ENCODE measurements at regions not wholly inside any gene's neighbourhood (a gene's known extent, or its start where the extent isn't known, plus 50 kb on each side); places are given as distances from the start of the nearest gene placed in this dataset.

DNA sequence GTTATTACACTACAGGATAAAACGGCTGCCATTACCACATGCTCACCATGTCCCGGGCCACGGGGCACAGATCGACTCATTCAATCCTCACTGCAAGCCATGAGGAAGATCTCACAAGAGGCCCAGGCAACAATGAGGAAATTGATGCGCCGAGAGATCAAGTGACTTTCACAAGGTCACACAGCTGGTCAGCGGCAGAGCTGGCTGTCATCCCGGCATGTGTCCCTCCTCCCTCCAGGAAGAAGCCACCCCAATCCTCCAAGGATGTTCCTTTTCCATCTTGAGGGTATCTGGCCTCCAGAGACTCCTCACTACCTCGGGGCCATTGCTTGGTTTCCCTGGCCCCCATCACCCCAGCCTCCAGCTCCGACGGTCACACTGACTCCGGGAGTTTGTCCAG lies 65.3 kb upstream of the GLI2 start:
- peak in 1 of 7 donors; percentile 29 for DNase-seq
- intact Hi-C loops (cut with DNase I) = loop anchor here in 1 of 2 donors (10.0 kb wide), 1 partner anchor 136 kb away; no protein-coding TSS in a partner anchor
- no peaks in the 10 kb centered on the region for H3K36me3 ChIP-seq (replicated peaks in 1 of 2)
- no peak overlapping the region for H3K27ac ChIP-seq
- 56 to 75% (median 62%) methylated on average over 9 to 12 of the region's 12 CpGs for whole genome bisulfite sequencing, 4 donors
- no peak overlapping the region for H3K4me3 ChIP-seq
- H3K9me3 ChIP-seq (replicated peaks in 1 of 3) = no peaks in the 10 kb centered on the region
- no peaks in the 10 kb centered on the region for H3K4me1 ChIP-seq (replicated peaks in 1 of 2)
- H3K27me3 ChIP-seq = peaks cover 6% of the 10 kb centered on the region
- TF ChIP-seq, protein P1, sequence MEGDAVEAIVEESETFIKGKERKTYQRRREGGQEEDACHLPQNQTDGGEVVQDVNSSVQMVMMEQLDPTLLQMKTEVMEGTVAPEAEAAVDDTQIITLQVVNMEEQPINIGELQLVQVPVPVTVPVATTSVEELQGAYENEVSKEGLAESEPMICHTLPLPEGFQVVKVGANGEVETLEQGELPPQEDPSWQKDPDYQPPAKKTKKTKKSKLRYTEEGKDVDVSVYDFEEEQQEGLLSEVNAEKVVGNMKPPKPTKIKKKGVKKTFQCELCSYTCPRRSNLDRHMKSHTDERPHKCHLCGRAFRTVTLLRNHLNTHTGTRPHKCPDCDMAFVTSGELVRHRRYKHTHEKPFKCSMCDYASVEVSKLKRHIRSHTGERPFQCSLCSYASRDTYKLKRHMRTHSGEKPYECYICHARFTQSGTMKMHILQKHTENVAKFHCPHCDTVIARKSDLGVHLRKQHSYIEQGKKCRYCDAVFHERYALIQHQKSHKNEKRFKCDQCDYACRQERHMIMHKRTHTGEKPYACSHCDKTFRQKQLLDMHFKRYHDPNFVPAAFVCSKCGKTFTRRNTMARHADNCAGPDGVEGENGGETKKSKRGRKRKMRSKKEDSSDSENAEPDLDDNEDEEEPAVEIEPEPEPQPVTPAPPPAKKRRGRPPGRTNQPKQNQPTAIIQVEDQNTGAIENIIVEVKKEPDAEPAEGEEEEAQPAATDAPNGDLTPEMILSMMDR (IDR thresholded peaks at IDR 0.05) = no peak
- no peak for TF ChIP-seq POLR2A (IDR thresholded peaks at IDR 0.05)

DNA sequence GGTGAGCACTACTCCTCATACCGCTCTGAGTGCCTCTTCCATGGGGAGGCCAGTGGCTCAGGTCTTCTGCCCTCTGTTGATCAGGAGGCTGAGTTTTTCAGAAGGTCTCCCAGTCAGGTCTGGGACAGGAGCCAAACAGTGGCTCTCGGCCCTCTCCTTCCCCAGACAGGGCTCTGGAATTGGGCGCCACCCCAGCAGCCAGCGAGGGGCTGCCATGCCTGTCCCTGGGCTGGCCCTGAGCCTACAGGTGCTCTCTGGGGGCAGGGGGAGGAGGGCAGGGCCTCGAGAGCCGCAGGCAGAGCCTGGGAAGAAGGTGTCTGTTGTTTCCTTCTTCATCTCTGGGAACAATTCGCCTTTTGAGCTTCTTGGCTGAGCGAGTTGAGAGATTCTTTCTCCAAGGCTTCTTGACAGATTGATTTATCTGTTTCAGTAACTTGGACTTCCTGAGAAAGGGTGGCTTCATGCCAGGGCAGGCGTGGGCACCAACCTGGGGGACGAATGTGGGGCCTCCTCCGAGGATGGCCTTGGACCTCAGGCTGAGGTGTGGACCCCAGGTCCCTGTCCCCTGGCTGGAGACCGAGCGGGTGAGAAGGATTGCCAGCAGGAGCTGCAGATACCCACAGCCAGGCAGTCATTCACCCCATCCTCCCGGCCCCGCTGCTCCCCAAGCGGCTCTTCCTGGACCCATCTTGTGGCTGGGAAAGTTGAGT lies 64.7 kb upstream of the GLI2 start:
- no peak overlapping the region for H3K27ac ChIP-seq
- H3K9me3 ChIP-seq (replicated peaks in 1 of 3) = no peaks in the 10 kb centered on the region
- 56 to 68% (median 61%) methylated on average over 9 to 16 of the region's 16 CpGs for WGBS, 4 donors
- H3K4me1 ChIP-seq (replicated peaks in 1 of 2) = no peaks in the 10 kb centered on the region
- DNase-seq = no peak
- peaks cover 6% of the 10 kb centered on the region for H3K27me3 ChIP-seq
- H3K36me3 ChIP-seq (replicated peaks in 1 of 2) = no peaks in the 10 kb centered on the region
- intact Hi-C loops (cut with DNase I) = loop anchor here in 1 of 2 donors (10.0 kb wide), 1 partner anchor 136 kb away; no protein-coding TSS in a partner anchor
- H3K4me3 ChIP-seq = no peak overlapping the region
- TF ChIP-seq POLR2A (IDR thresholded peaks at IDR 0.05) = no peak
- TF ChIP-seq, protein P1 (IDR thresholded peaks at IDR 0.05) = no peak

DNA sequence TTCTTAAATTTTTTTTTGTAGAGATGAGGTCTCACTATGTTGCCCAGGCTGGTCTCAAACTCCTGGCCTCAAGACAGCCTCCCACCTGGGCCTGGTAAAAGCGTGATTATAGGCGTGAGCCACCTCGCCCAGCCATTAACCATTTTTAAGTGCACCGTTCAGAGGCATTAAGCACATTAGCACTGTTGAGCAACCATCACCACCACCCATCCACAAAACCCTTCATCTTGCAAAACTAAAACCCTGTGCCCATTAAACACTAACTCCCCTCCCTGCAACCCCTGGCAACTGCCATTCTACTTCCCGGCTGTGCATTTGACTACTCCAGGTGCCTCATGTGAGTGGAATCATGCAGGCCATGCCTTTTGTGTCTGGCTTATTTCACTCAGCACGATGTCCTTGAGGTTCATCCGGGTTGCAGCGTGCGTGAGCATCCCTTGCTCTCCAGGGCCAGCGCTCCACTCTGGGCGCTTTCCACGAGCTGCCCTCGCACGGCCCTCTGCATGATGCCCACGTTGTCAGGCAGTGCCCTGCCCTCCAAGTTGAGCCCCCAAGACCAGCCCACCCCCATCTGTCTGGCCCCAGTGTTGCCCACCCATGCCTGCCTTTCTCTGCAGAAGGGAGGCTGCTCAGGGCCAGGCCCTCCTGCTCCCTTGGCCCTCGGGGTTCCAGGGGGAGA lies 63.0 kb upstream of the GLI2 start:
- H3K27me3 ChIP-seq = peaks cover 6% of the 10 kb centered on the region
- H3K36me3 ChIP-seq (replicated peaks in 1 of 2) = no peaks in the 10 kb centered on the region
- no peak overlapping the region for H3K27ac ChIP-seq
- H3K9me3 ChIP-seq (replicated peaks in 1 of 3) = no peaks in the 10 kb centered on the region
- no peak for TF ChIP-seq POLR2A (IDR thresholded peaks at IDR 0.05)
- TF ChIP-seq, protein P1 (IDR thresholded peaks at IDR 0.05) = no peak
- no peak overlapping the region for H3K4me3 ChIP-seq
- intact Hi-C loops (cut with DNase I) = loop anchor here in 1 of 2 donors (10.0 kb wide), 1 partner anchor 138 kb away; no protein-coding TSS in a partner anchor
- no peak for DNase-seq
- WGBS, 4 donors = 60 to 81% (median 73%) methylated on average over 14 to 16 of the region's 16 CpGs
- H3K4me1 ChIP-seq (replicated peaks in 1 of 2) = no peaks in the 10 kb centered on the region

DNA sequence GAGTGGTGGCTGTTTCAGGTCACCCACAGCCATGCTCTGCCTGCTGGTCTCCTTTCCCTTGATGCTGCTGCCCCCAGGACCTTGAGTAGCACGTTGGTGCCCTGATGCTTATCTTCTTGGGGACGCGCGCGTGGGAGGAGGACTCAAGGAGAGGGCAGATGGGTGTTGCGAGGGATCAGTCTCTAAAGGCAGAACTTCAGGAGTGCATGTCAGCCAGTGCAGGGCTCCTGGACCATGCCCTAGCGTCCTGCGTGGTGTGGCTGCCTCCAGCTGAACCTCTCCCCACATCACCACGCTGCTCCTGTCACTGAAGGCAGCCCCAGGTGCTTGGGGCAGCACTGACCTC lies 62.5 kb upstream of the GLI2 start:
- no peaks in the 10 kb centered on the region for H3K9me3 ChIP-seq (replicated peaks in 1 of 3)
- 80 to 96% (median 86%) methylated on average over 7 to 9 of the region's 9 CpGs for WGBS, 4 donors
- DNase-seq = no peak
- no peak overlapping the region for H3K27ac ChIP-seq
- TF ChIP-seq, protein P1 (IDR thresholded peaks at IDR 0.05) = no peak
- TF ChIP-seq POLR2A (IDR thresholded peaks at IDR 0.05) = no peak
- H3K4me3 ChIP-seq = no peak overlapping the region
- peaks cover 6% of the 10 kb centered on the region for H3K27me3 ChIP-seq
- no peaks in the 10 kb centered on the region for H3K4me1 ChIP-seq (replicated peaks in 1 of 2)
- H3K36me3 ChIP-seq (replicated peaks in 1 of 2) = no peaks in the 10 kb centered on the region
- intact Hi-C loops (cut with DNase I) = loop anchor here in 1 of 2 donors (10.0 kb wide), 1 partner anchor 138 kb away; no protein-coding TSS in a partner anchor
